G401 (cell line): ENCODE measurements at regions not wholly inside any gene's neighbourhood (a gene's known extent, or its start where the extent isn't known, plus 50 kb on each side); places are given as distances from the start of the nearest gene placed in this dataset.
A peak's percentile ranks its signal among the peaks of the same experiment; 100 is the strongest.

ENCODE experiments used
- DNase-seq: peaks from one replicate; pipeline ENCODE4 v3.0.0-alpha.2; 2015; ENCODE audit warnings: low spot score
- in situ Hi-C: cut with HindIII; loops from 2 replicates; pipeline ENCODE4 v1.10.0; 2016; ENCODE audit warnings: low sequenced_read_pairs, mixed read lengths

DNA sequence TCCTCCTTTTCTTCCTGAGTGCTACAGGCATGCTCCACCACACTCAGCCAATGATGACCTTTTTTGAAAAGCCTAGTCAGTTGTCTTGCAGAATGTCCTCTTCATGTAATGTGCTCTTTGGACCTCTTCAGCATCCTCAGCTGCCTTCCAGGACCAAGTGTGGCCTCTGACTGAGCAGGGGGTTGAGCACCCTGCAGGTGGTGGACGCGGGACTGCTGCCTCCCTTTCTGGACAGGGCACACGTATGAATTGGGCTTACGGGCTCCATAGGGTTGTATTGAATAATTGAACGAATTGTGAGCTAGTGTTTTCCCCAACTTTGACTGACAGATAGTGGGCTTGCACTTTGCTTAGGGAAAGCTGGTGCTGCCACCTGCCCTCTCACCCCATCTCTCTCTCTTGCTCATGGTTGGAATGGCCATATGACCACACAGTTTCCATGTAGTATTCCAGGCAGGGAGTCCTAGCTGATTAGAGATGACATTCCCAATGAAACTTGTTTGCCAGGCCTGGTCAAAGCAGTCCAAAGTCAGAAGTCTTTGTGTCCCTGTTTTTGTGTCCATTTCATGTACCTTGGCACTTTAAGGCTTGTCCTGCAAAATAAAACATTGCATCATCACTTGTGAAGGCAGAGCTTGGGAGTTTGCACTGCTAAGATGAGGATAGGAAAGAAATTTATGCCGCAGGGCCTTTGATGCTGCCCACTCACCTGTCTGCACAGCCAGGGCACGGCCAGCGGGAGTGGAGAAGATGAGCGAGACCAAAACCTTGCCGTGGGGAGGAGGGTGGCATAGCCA, 76.3 kb upstream of the NPAS1 start:
- in situ Hi-C loops, result no loop called here

DNA sequence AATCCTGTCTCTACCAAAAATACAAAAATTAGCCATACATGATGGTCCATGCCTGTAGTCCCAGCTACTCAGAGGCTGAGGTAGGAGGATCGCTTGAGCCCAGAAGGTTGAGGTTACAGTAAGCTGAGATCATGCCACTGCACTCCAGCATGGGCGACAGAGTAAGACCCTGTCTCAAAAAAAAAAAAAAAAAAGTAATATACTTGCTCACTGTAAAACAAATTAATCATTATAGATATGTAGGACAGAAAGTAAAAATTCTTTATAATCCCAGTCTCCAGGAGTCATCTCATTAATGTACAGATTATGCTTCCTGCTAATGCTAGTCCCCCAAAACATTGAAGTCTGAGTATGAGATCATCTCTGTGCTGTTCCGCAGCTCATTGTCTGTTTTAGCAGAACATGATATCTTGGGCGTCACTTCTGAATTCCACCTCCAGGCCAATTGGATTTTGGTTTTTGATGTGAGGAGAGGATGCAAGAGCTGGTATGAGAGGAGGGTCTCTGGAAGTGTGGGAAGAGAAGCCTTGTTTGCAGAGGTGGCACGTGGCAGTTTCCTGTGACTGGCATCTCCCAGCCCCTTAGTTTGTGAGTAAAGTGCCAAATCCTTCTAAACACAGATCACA, 75.4 kb upstream of the NPAS1 start:
- no peak for DNase-seq
- in situ Hi-C loops, result no loop called here

More for the DNA sequence above, 76.3 kb upstream of the NPAS1 start:
- no peak for DNase-seq

DNA sequence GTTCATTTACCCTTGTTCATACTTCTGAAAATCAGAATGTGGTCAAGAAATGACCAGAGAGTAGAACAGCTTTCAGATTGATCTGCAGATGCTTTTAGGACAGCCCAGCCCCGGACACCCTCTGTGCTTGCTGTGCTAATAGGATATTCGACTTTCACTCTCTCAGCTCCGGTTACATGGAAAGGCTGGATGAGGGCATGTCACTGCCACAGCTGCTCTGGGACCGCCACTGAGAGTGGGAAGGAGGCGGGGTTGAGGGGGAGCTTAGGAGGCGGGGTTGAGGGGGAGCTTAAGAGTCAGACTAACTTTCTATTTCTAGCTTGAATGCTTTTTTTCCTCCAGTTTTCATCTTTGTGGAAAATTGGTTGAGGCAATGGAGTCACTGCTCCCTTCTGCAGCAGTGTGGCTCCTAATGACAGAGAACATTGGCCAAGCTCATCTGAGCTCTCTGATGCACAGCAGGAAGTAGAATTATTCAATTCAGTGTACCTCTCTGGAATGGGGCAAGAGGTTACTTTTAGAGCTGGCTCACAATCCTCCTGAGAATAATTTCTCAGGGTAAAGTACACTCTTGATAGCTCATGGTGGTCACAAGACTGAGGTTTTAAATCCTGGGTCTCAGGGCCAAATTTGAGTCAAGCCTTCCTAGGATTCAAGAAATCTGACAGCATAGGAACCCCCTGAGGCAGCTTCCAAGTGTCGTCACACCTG, 74.6 kb upstream of the NPAS1 start:
- in situ Hi-C loops, result no loop called here
- peak; percentile 27 for DNase-seq

DNA sequence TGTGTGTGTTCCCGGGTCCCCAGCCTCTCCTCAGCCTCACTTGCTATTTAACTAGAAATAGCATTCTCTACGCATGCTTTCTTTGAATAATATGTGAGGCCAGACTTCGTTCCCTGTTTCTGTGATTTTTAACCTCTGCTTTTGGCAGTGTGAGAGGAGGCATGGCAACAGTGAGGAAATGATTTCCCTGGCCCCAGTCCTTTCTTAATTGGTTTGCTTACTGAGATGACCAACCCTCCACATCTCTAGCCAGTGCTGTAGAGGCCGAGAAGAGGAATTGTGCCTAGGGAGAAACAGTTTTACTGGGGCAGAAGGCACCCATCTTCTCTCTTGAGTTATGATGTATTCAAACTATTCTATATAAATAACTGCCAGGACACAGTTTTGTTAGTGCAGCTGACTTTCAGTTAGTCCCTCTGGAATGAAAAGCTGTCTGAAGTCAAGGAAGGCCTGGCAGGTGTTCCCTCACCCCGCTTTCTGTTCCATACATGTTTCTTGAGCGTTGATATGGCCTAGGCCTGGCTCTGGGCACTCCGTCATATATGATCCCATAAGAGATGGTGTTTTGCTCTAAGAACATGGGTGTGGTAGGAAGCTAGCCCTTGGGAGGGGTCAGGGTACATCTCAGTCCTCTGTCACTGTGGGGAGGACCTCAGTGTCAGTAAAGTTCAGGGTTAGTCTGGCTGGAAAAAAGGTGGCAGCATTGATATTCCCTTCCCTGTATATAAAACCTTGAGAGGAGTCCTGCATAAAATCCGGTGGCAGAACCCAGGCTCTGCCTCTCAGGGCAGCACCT, 73.7 kb upstream of the NPAS1 start:
- in situ Hi-C loops, result no loop called here
- no peak for DNase-seq

DNA sequence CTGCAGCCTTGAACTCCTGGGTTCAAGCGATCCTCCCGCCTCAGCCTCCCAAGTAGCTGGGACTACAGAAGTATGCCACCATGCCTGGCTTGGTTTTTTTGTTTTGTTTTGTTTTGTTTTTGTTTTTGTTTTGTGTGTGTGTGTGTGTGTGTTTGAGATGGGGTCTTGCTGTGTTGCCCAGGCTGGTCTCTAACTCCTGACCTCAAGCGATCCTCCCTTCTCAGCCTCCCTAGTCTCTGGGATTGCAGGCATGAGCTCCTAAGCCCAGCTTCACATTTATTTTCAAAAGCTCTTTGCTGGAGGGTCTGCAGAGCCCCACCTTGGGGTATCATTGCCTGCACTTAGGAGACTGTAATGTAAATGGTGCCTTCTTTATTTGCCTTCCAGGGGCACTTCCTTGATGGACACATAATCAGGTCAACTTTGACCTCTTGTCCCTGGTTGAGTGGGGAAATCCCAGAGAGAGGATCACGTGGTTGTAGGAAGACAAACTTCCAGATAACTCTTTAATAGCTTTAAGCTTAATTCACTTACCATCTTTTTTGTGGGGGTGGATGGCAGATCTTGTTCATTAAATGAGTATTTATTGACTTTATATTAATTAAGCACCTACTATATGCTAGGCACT, 72.9 kb upstream of the NPAS1 start:
- in situ Hi-C loops, result no loop called here

DNA sequence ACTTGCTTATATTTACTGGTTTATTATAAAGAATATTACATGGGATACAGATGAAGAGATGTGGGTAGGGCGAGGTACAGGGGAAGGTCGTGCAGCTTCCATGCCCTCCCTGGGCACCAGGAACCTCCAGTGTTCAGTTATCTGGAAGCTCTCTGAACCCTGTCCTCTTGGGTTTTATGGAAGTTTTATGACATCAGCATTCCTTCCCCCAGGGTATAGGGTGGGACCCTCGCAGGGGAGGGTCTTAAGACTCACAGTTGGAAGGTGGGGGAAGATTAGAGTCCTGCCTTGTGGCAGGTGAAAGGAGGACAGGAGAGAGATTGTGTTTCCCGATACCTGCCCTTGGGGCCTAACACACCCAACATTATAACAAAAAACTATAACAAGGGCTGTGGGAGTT, 71.8 kb upstream of the NPAS1 start:
- in situ Hi-C loops, result no loop called here
- DNase-seq, result no peak

More for the DNA sequence above, 72.9 kb upstream of the NPAS1 start:
- DNase-seq, result no peak

DNA sequence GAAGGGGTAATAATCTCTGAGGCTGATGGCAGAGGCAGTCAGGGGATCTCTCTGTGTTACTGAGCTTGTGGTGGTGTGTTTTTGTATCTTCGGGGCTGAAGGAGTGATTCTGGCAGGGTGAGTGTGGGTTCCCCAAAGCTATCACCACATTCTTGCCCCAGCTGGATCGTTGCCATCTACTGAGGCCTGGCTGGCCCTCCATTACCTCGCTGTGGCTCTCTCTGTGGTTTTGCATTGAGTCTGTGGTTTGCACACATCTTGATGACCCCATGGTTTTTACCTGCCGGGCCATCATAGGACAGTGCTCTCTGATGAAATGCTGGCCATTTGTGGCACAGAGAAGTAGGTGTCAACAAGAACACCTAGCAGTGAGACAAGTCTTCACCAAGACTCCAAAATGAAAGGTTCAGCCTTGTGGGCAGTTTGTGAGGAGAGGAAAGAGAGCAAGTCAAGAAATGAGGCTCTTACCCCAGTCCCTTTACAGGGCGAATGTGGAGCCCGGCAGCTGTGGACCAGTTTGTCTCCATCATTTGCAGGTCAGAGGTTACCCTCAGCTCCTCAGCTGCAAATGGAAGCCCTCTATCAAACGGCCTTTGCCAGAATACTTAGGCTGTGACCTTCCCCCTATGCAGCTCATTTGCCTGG, 69.0 kb upstream of the NPAS1 start:
- in situ Hi-C loops, result no loop called here
- DNase-seq, result no peak

DNA sequence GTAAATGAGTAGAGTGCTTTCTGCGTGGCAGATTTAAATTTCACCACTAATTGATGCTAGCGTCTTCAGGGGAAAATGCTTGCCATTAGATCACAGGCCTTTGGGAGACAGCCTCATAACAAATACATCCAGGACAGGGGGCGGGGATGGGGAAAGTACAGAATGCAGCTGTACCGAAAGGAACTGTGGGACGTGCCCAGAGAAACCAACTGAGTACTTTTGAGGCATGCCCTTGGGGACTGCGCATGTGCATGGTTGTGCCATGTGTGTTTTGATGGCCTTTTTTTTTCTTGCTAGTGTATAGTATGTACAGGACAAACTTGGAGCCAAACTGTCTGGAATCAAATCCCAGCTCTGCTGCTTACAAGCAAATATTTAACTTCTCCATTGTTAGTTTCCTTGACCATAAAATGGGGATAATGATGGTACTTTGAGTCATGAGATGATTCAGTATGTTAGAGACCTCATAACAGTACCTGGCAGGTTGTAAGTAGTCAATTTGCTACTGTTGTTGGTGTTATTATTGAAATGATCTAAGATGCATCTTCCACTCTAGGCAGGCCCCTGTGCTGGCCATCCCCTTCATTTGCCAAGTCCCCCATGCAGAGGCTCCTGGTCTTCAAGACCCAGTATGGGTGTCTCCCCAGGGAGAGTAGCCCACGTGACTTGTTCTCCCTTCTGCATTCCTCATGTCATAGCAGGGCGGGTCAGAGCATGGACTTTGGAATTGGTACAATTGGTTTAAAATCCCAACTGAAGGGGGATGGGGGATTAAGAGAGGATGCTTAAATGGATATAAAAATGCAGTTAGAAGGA, 68.3 kb upstream of the NPAS1 start:
- in situ Hi-C loops, result no loop called here
- no peak for DNase-seq

DNA sequence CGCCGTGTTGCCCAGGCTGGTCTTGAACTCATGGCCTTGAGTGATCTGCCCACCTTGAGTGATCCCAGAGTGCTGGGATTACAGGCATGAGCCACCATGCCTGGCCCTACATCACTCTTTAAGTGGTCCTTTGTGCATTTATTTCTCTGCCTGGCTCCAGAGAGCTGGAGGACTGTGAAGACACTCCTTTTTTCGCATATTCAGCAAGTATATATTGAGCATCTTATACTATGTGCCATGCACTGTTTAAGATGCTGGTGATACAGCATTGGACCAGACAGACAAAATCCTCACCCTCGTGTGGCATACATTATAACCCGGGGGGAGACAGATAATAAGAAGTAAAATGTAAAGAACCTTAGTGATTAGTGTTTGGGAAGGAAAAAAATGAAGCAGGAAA, 66.8 kb upstream of the NPAS1 start:
- in situ Hi-C loops, result no loop called here
- no peak for DNase-seq

DNA sequence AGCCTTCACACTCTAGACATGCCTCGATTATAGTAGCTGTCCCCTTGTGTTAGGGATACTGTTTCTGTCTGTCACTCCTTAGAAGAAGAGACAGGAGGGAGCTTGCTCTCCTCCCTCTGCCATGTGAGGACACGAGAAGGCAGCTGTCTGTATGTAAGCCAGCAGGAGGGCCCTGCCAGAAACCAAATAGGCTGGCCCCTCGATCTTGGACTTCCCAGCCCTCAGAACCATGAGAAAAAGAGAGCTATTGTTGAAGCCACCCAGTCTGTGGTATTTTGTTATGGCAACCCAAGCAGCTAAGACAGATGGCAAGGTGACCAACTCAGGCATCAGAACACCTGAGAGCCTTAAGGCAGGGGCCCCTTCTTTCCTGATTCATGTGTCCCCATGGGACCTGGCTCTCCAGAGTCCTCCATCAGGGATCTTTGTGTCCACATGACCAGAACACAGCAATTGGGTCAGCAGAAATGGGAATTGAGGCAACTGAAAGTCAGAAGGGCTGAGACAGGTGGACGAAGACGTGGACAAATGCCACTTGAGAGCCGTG, 65.6 kb upstream of the NPAS1 start:
- no peak for DNase-seq
- in situ Hi-C loops, result no loop called here

DNA sequence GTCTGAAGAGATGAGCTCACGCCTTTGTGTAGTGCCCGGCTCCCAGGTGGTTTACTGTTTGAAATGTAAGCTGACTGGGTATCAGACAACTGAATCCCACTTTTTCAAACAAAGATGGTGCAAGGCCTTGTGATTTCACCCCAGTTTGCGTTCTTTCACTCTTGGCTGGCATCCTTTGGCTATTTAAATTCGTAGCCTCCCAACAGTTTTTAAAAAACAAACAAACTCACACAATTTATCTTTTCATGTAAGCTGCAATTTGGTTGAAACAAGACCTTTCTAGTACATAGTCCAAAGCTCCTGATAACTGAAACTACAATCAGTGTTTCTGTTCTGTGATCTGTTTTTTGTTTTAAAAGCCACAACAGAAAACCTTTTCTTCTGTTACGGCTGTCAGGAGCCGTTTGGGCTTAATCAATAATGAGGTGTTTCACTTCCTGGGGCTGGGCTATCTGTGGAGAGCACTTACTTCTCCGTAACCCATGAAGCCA, 65.1 kb upstream of the NPAS1 start:
- no peak for DNase-seq
- in situ Hi-C loops, result no loop called here

DNA sequence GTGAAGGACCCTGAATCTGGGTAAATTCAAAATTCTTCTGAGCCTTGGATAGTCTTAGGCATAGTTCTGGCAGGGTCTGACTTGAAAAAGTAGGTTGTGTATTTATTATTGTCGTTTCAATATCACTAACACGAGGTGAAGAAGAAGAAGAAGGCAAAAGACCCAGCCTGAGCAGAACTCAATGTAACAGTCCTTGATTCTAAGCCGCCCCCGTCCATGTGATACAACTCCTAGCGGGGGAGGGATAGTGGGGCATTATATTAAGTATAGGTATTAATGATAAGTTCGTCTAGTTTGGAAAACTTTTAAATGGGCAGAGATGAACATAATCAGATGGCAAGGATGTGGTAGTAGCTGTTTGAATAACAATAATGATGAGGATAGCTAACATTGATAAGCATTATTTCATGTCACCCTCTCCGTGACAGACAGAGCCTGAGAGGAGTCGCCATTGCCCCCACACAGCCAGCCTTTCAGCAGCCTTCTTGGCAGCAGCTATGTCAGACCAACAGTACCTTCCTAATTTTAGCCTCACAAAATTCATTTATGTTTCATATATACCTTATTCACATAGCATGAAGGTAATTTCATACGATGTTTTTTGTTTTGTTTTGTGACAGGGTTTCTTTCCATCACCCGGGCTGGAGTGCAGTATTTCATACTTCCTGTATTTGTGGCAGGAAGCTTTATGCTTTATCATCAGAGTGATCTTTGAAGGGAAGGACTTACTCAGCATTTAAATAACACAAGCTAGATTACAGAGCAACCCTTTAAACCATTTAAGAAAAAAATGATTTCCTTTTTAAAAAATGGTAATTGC, 64.4 kb upstream of the NPAS1 start:
- DNase-seq, result no peak
- in situ Hi-C loops, result no loop called here

DNA sequence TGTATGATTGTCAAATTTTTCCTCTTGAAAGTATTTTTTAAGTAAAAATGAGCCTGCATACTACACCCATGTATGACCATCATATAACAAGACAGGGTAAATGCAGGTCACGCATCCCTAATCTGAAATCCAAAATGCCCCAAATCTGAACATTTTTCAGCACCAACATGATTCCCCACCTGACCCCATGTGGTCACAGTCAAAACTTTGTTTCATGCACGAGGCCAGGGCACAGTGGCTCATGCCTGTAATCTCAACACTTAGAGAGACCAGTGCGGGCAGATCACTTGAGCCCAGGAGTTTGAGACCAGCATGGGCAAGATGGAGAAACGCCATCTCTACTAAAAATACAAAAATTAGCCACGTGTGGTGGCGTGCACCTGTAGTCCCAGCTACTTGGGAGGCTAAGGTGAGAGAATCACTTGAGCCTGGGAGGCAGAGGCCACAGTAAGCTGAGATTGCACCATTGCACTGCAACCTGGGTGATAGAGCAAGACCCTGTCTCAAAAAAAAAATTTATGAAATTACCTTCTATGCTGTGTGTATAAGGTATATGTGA, 63.7 kb upstream of the NPAS1 start:
- DNase-seq, result no peak

DNA sequence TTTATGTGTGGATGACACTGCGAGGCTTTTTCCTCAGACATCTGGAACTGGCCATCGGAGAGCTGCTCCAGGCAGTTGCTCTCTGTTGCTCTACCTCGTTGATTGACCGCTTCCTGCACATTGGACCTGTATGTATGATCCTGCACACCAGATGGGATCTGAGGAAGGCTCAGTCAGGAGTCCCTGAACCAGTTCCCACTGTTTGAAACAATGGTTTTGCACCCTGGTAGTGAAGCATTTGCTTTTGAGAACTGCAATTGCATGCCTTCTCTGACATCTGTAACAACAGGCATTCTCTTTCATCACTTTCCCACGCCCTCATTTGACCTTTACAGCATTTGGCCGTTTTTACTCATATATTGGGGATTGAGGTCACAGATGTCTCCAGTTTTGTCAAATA, 61.1 kb upstream of the NPAS1 start:
- peak; percentile 38 for DNase-seq
- in situ Hi-C loops, result no loop called here

More for the DNA sequence above, 63.7 kb upstream of the NPAS1 start:
- in situ Hi-C loops, result no loop called here

DNA sequence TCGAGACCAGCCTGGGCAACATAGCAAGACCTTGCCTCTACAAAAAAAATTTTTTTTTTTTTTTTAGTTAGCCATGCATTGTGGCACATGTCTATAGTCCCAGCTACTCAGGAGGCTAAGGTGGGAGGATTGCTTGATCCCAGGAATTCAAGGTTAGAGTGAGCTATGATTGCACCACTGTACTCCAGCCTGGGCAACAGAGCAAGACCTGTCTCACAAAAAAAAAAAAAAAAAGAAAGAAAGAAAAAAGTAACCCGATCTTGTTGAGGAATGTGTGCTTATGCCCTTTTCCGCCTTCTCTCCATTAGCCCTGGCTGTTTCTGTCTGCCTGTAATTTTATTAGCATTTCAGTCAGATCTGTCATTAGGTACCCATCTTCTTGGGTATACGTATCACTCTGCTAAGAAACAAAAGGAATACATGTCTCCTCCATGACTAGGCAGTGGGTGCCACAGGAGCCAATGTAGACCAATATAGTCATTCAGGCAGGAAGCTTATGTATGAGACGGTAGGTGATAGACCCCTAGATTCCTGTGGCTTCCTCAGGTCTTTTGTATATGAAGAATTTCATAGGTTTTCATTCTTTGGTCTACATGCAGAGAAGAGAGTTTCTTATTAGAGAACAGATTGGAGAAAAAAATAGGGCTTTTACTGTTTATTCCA, 59.6 kb upstream of the NPAS1 start:
- in situ Hi-C loops, result no loop called here
- no peak for DNase-seq

DNA sequence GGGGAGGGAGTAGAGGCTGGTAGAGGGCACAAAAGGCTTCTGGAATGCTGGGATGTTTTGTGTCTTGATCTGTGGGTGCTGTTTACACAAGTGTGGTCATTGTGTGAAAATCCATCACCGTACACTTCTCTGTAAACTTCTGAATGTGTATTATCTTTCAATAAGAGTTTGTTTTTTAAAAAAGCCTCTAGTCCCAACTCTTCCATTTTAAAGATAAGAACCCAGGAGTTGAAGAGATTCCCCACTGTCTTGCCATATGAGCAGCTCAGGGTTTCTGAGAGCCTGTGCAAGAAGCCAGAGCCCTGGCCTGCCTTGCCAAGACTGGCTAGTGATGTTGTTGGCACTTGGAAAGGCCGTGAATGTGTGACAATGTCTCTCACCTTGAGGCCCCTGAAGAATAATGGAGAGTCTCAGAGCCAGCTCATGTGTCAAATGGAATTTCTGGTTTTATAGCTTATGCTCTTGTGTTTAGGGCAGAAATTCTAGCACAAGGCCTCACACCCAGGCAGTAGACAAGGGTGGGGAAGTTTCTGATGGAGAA, 57.5 kb upstream of the NPAS1 start:
- in situ Hi-C loops, result no loop called here
- peak; percentile 31 for DNase-seq
